Brain microvascular endothelial cell (primary cell): ENCODE measurements at regions not wholly inside any gene's neighbourhood (a gene's known extent, or its start where the extent isn't known, plus 50 kb on each side); places are given as distances from the start of the nearest gene placed in this dataset.
"Not testable (repeated sequence)": the region's sequence is repeated elsewhere in the genome, so short reads cannot be mapped to it uniquely, and the experiment has no call there.

Experiments used
- DNase-seq: peaks from one replicate; pipeline ENCODE4 v3.0.0-alpha.2; 2020
- H3K27ac ChIP-seq: fragments of 250-450 bp; sonication (Bioruptor Pico); 2 replicates; pipeline ENCODE4 v1.5.1; 2020; ENCODE audit warnings: mild to moderate bottlenecking, moderate library complexity
- H3K27me3 ChIP-seq: fragments of 250-450 bp; sonication (Bioruptor Pico); replicated peaks from 2 replicates; pipeline ENCODE4 v1.5.1; 2020; ENCODE audit warnings: mild to moderate bottlenecking
- H3K36me3 ChIP-seq: fragments of 250-450 bp; sonication (Bioruptor Pico); replicated peaks from 2 replicates; pipeline ENCODE4 v1.5.1; 2020; ENCODE audit warnings: mild to moderate bottlenecking
- H3K4me3 ChIP-seq: 2 replicates; pipeline ENCODE4 v1.5.1; 2011; ENCODE audit warnings: low read depth, mild to moderate bottlenecking, control low read depth, low read length, moderate library complexity
- in situ Hi-C: cut with HindIII; loops from 2 replicates; pipeline ENCODE4 v1.10.0; 2017; ENCODE audit warnings: low sequenced_read_pairs, low pct_ligation_motif_present
- TF ChIP-seq, protein P1 (sequence below): IDR thresholded peaks from 2 replicates; pipeline ENCODE4 v1.5.1; 2011; ENCODE audit warnings: low read depth, mild to moderate bottlenecking, moderate library complexity, low read length, control low read depth, inconsistent platforms; ENCODE audit errors: missing control alignments

- in situ Hi-C loops = no loop called here
- TF ChIP-seq, protein P1, sequence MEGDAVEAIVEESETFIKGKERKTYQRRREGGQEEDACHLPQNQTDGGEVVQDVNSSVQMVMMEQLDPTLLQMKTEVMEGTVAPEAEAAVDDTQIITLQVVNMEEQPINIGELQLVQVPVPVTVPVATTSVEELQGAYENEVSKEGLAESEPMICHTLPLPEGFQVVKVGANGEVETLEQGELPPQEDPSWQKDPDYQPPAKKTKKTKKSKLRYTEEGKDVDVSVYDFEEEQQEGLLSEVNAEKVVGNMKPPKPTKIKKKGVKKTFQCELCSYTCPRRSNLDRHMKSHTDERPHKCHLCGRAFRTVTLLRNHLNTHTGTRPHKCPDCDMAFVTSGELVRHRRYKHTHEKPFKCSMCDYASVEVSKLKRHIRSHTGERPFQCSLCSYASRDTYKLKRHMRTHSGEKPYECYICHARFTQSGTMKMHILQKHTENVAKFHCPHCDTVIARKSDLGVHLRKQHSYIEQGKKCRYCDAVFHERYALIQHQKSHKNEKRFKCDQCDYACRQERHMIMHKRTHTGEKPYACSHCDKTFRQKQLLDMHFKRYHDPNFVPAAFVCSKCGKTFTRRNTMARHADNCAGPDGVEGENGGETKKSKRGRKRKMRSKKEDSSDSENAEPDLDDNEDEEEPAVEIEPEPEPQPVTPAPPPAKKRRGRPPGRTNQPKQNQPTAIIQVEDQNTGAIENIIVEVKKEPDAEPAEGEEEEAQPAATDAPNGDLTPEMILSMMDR = no peak
- Histone ChIP-seq H3K4me3 (no peak overlapping the region), H3K27ac (no peak overlapping the region), H3K36me3 (no peaks in the 10 kb centered on the region), H3K27me3 (no peaks in the 10 kb centered on the region)
- DNase-seq = no peak
Observed at GRCh38 chr4:162984621-162985020, 182.1 kb downstream of the NAF1 start.

DNA sequence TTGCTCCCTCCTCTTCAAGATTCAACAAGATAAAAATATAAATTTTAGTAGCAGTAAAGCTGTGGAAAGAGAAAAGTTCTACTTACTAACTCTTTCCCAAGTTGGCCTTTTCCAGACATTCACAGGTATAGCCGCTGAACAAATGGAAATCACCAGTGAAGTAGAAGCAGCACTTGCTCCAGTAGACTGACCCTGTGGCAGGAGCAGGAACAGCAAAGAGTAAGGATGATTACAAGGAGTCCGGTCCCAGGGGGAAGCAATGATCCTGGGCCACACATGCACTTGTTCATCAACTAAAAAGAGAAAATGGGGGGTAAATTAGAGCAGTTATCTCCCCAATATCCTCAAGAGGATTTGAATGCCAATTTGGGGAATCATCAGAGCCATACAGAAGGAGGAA lies 184.9 kb downstream of the NAF1 start:
- H3K36me3 ChIP-seq = no peaks in the 10 kb centered on the region
- in situ Hi-C loops = no loop called here
- TF ChIP-seq, protein P1 = no peak
- DNase-seq = no peak
- H3K27me3 ChIP-seq = no peaks in the 10 kb centered on the region
- no peak overlapping the region for H3K27ac ChIP-seq
- H3K4me3 ChIP-seq = no peak overlapping the region

GRCh38 chr4:162978398-162978797 lies 188.3 kb downstream of the NAF1 start:
- no peak for DNase-seq
- Histone ChIP-seq H3K4me3 (no peak overlapping the region), H3K36me3 (no peaks in the 10 kb centered on the region), H3K27ac (no peak overlapping the region), H3K27me3 (no peaks in the 10 kb centered on the region)
- in situ Hi-C loops = no loop called here
- TF ChIP-seq, protein P1 = no peak

DNA sequence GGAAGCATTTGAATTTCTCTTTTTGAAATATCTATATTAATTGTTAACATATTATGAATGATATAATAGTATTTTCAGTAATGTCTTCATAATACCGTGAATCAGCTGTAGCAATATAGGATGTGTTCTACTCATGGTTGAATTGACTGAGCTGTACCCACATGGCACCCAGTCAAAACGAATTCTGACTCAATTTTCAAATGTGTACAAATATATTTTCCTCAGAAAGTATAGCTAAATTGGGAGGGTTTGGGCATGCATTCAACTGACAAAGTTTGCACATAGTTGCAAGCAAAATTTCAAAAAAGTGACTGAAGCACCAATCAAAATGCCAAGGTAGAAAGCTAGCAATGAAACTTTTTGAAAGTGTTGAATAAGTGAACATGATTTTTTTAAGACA lies 188.9 kb downstream of the NAF1 start:
- TF ChIP-seq, protein P1 = no peak
- DNase-seq = no peak
- no peak overlapping the region for H3K27ac ChIP-seq
- H3K36me3 ChIP-seq = no peaks in the 10 kb centered on the region
- H3K4me3 ChIP-seq = no peak overlapping the region
- no peaks in the 10 kb centered on the region for H3K27me3 ChIP-seq
- in situ Hi-C loops = no loop called here

DNA sequence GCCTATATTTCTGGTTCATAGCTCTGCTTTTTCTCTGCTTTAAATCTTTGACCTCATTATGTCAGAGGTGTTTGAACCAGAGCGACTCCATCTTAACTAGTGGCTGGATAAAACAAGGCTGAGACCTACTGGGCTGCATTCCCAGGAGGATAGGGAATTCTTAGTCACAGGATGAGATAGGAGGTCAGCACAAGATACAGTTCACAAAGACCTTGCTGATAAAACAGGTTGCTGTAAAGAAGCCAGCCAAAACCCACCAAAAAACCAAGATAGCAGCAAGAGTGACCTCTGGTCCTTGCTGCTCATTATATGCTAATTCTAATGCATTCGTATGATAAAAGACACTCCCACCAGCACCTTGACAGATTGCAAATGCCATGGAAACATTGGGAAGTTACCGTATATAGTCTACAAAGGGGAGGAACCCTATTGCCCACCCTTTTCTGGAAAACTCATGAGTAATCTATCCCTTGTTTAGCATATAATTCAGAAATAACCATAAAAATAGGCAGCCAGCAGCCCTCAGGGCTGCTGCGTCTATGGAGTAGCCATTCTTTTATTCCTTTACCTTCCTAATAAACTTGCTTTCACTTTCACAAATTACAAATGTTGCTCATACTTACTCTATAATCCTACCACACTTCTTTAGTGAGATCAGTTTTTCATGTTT lies 193.9 kb downstream of the NAF1 start:
- TF ChIP-seq, protein P1 = no peak
- in situ Hi-C loops = no loop called here
- no peak overlapping the region for H3K27ac ChIP-seq
- H3K4me3 ChIP-seq = no peak overlapping the region
- no peaks in the 10 kb centered on the region for H3K36me3 ChIP-seq
- DNase-seq = no peak
- H3K27me3 ChIP-seq = no peaks in the 10 kb centered on the region

- in situ Hi-C loops = no loop called here
- Histone ChIP-seq H3K36me3 (no peaks in the 10 kb centered on the region), H3K27ac (no peak overlapping the region), H3K27me3 (no peaks in the 10 kb centered on the region), H3K4me3 (no peak overlapping the region)
- no peak for DNase-seq
- TF ChIP-seq, protein P1 = no peak
Observed at GRCh38 chr4:162969194-162969593, 197.5 kb downstream of the NAF1 start.

DNA sequence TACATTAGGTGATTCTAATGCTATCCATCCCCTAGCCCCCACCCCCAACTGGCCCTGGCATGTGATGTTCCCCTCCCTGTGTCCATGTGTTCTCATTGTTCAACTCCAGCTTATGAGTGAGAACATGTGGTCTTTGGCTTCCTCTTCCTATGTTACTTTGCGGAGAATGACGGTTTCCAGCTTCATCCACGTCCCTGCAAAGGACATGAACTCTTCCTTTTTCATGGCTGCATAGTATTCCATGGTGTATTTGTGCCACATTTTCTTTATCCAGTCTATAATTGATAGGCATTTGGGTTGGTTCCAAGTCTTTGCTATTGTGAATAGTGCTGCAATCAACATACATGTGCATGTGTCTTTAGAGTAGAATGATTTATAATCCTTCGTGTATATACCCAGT lies 200.7 kb downstream of the NAF1 start:
- H3K36me3 ChIP-seq, DNase-seq, in situ Hi-C loops, H3K4me3 ChIP-seq, H3K27ac ChIP-seq, H3K27me3 ChIP-seq: not testable (repeated sequence)
